GM12878 (cell line): ENCODE measurements at regions not wholly inside any gene's neighbourhood (a gene's known extent, or its start where the extent isn't known, plus 50 kb on each side); places are given as distances from the start of the nearest gene placed in this dataset.

ENCODE experiments used
- EED ChIP-seq: sonication (generic); IDR thresholded peaks from 2 replicates; pipeline ENCODE4 v1.6.1; 2016; ENCODE audit warnings: antibody characterized with exemption, low read depth
- IRF4 ChIP-seq: IDR thresholded peaks from 2 replicates; pipeline ENCODE4 v1.6.1; 2011; ENCODE audit warnings: low read depth, low read length
- LARP7 ChIP-seq: fragments of 450-650 bp; IDR thresholded peaks from 2 replicates; pipeline ENCODE4 v1.6.1; 2017; ENCODE audit warnings: mild to moderate bottlenecking
- MXI1 ChIP-seq: fragments of 150-350 bp; IDR thresholded peaks from 2 replicates; pipeline ENCODE4 v1.6.1; 2011; ENCODE audit warnings: low read depth, mild to moderate bottlenecking, inconsistent platforms, low read length, improper control_type of control experiment
- NBN ChIP-seq: fragments of 450-650 bp; IDR thresholded peaks from 2 replicates; pipeline ENCODE4 v1.6.1; 2016
- NKRF ChIP-seq: fragments of 450-650 bp; conservative IDR thresholded peaks from 2 replicates; pipeline ENCODE4 v1.6.1; 2017; ENCODE audit warnings: mild to moderate bottlenecking, moderate library complexity
- NR2F1 ChIP-seq: fragments of 450-650 bp; conservative IDR thresholded peaks from 2 replicates; pipeline ENCODE4 v1.6.1; 2017; ENCODE audit warnings: mild to moderate bottlenecking
- PRDM15 ChIP-seq: fragments of 450-650 bp; formaldehyde crosslinking; IDR thresholded peaks from 2 replicates; pipeline ENCODE4 v1.4.0; 2020; ENCODE audit warnings: mild to moderate bottlenecking, moderate library complexity
- RFX5 ChIP-seq: IDR thresholded peaks from 2 replicates; pipeline ENCODE4 v1.6.1; 2011; ENCODE audit warnings: low read depth, low read length, improper control_type of control experiment
- SMAD5 ChIP-seq: IDR thresholded peaks from 2 replicates; pipeline ENCODE4 v1.6.1; 2016; ENCODE audit warnings: antibody characterized with exemption, low read depth
- SRF ChIP-seq, 2 experiments: IDR thresholded peaks; 2 replicates each; pipeline ENCODE4 v1.6.1; 2011; ENCODE audit warnings: low read depth in 2 of 2, low read length in 2 of 2, mild to moderate bottlenecking in 1 of 2, moderate library complexity in 1 of 2
- ZBTB33 ChIP-seq: fragments of 450-650 bp; IDR thresholded peaks from 2 replicates; pipeline ENCODE4 v1.6.1; 2017; ENCODE audit warnings: mild to moderate bottlenecking
- ZNF622 ChIP-seq: fragments of 450-650 bp; IDR thresholded peaks from 2 replicates; pipeline ENCODE4 v1.6.1; 2017; ENCODE audit warnings: mild to moderate bottlenecking, inconsistent platforms
- TF ChIP-seq, protein P1 (sequence below): fragments of 450-650 bp; formaldehyde crosslinking; IDR thresholded peaks from 2 replicates; pipeline ENCODE4 v1.5.0; 2022; ENCODE audit warnings: mild to moderate bottlenecking, missing genetic modification characterization
- TF ChIP-seq, protein P2 (sequence below): fragments of 450-650 bp; IDR thresholded peaks from 2 replicates; pipeline ENCODE4 v1.6.1; 2016; ENCODE audit warnings: mild to moderate bottlenecking

GRCh38 chr15:95973566-95974256, 356.8 kb upstream of the NR2F2 start (continued):
- TF ChIP-seq ZBTB33 (no peak), MXI1 (no peak), PRDM15 (CRISPR knock-in tag) (no peak), IRF4 (peak; percentile 72; the same call in 1 of the 2 replicates), SRF (IDR thresholded peaks at IDR 0.05; ENCODE audit: low read depth in 2 of 2, low read length in 2 of 2) (no peak), NR2F1 (peak; percentile 73), NKRF (0 out of 2 replicates have a peak, but pooled peaks have one; percentile 33), NBN (peak; percentile 95), LARP7 (no peak), RFX5 (no peak), SMAD5 (no peak), ZNF622 (no peak), EED (peak; percentile 98)
- TF ChIP-seq, protein P1, sequence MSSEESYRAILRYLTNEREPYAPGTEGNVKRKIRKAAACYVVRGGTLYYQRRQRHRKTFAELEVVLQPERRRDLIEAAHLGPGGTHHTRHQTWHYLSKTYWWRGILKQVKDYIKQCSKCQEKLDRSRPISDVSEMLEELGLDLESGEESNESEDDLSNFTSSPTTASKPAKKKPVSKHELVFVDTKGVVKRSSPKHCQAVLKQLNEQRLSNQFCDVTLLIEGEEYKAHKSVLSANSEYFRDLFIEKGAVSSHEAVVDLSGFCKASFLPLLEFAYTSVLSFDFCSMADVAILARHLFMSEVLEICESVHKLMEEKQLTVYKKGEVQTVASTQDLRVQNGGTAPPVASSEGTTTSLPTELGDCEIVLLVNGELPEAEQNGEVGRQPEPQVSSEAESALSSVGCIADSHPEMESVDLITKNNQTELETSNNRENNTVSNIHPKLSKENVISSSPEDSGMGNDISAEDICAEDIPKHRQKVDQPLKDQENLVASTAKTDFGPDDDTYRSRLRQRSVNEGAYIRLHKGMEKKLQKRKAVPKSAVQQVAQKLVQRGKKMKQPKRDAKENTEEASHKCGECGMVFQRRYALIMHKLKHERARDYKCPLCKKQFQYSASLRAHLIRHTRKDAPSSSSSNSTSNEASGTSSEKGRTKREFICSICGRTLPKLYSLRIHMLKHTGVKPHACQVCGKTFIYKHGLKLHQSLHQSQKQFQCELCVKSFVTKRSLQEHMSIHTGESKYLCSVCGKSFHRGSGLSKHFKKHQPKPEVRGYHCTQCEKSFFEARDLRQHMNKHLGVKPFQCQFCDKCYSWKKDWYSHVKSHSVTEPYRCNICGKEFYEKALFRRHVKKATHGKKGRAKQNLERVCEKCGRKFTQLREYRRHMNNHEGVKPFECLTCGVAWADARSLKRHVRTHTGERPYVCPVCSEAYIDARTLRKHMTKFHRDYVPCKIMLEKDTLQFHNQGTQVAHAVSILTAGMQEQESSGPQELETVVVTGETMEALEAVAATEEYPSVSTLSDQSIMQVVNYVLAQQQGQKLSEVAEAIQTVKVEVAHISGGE: no peak
- TF ChIP-seq, protein P2, sequence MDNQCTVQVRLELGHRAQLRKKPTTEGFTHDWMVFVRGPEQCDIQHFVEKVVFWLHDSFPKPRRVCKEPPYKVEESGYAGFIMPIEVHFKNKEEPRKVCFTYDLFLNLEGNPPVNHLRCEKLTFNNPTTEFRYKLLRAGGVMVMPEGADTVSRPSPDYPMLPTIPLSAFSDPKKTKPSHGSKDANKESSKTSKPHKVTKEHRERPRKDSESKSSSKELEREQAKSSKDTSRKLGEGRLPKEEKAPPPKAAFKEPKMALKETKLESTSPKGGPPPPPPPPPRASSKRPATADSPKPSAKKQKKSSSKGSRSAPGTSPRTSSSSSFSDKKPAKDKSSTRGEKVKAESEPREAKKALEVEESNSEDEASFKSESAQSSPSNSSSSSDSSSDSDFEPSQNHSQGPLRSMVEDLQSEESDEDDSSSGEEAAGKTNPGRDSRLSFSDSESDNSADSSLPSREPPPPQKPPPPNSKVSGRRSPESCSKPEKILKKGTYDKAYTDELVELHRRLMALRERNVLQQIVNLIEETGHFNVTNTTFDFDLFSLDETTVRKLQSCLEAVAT: peak; percentile 81
